Neural progenitor cell (in vitro differentiated cells): ENCODE measurements at regions not wholly inside any gene's neighbourhood (a gene's known extent, or its start where the extent isn't known, plus 50 kb on each side); places are given as distances from the start of the nearest gene placed in this dataset.

Experiments used
- DNase-seq: peaks from one replicate; pipeline ENCODE4 v3.0.0-alpha.2; 2016; ENCODE audit warnings: low spot score
- H2AFZ ChIP-seq: fragments of 200-600 bp; sonication (generic); replicated peaks from 2 replicates; pipeline ENCODE4 v1.6.1; 2016; ENCODE audit warnings: antibody characterized with exemption
- H3F3A ChIP-seq: fragments of 200-600 bp; sonication (generic); 2 replicates; pipeline ENCODE4 v1.6.1; 2016; ENCODE audit warnings: antibody characterized with exemption, low read depth
- H3K27ac ChIP-seq: fragments of 200-600 bp; sonication (generic); 2 replicates; pipeline ENCODE4 v1.5.1; 2016; ENCODE audit warnings: mild to moderate bottlenecking
- H3K27me3 ChIP-seq: fragments of 200-600 bp; sonication (generic); 2 replicates; pipeline ENCODE4 v1.6.1; 2016; ENCODE audit warnings: mild to moderate bottlenecking, moderate library complexity
- H3K36me3 ChIP-seq: fragments of 200-600 bp; sonication (generic); 2 replicates; pipeline ENCODE4 v1.5.1; 2016
- H3K4me1 ChIP-seq: fragments of 200-600 bp; sonication (generic); 2 replicates; pipeline ENCODE4 v1.6.1; 2016; ENCODE audit warnings: mixed run types
- H3K4me2 ChIP-seq: fragments of 200-600 bp; sonication (generic); 2 replicates; pipeline ENCODE4 v1.6.1; 2016
- H3K4me3 ChIP-seq: fragments of 200-600 bp; sonication (generic); 2 replicates; pipeline ENCODE4 v1.5.1; 2016
- H3K79me2 ChIP-seq: fragments of 200-600 bp; sonication (generic); 2 replicates; pipeline ENCODE4 v1.6.1; 2016; ENCODE audit warnings: low read depth
- H3K9ac ChIP-seq: fragments of 200-600 bp; sonication (generic); 2 replicates; pipeline ENCODE4 v1.6.1; 2016
- H3K9me3 ChIP-seq: fragments of 200-600 bp; sonication (generic); 2 replicates; pipeline ENCODE4 v1.5.1; 2016; ENCODE audit warnings: low read depth
- H4K20me1 ChIP-seq: fragments of 200-600 bp; sonication (generic); 2 replicates; pipeline ENCODE4 v1.6.1; 2016; ENCODE audit warnings: low read depth
- H3K27ac Mint-ChIP-seq: 3 replicates; pipeline ENCODE4 v1.8.0; 2021; ENCODE audit warnings: mixed read lengths
- H3K27me3 Mint-ChIP-seq: 2 replicates; pipeline ENCODE4 v1.8.0; 2022; ENCODE audit warnings: low read depth, mild to moderate bottlenecking, inconsistent platforms, moderate library complexity, mixed read lengths; ENCODE audit not compliant: insufficient read depth
- H3K36me3 Mint-ChIP-seq: 3 replicates; pipeline ENCODE4 v1.8.0; 2021; ENCODE audit warnings: mixed read lengths
- H3K4me1 Mint-ChIP-seq: 3 replicates; pipeline ENCODE4 v1.8.0; 2021; ENCODE audit warnings: mixed read lengths
- H3K4me3 Mint-ChIP-seq: 3 replicates; pipeline ENCODE4 v1.8.0; 2021; ENCODE audit warnings: mild to moderate bottlenecking, moderate library complexity, mixed read lengths
- H3K9me3 Mint-ChIP-seq: 3 replicates; pipeline ENCODE4 v1.8.0; 2020; ENCODE audit warnings: mixed read lengths
- CTCF ChIP-seq: fragments of 200-600 bp; sonication (generic); IDR thresholded peaks from 2 replicates; pipeline ENCODE4 v1.5.1; 2017; ENCODE audit warnings: antibody characterized with exemption, mild to moderate bottlenecking
- EZH2 ChIP-seq: fragments of 200-600 bp; sonication (generic); IDR thresholded peaks from 2 replicates; pipeline ENCODE4 v1.6.1; 2017; ENCODE audit warnings: antibody characterized with exemption, mild to moderate bottlenecking, moderate library complexity
- EZH2phosphoT487 ChIP-seq: fragments of 200-600 bp; sonication (generic); IDR thresholded peaks from 2 replicates; pipeline ENCODE4 v1.6.1; 2017; ENCODE audit warnings: antibody characterized with exemption

- no peaks in the 10 kb centered on the region for H3K27me3 Mint-ChIP-seq
- H3K4me1 ChIP-seq, result peaks cover 26% of the 10 kb centered on the region
- no peaks in the 10 kb centered on the region for H4K20me1 ChIP-seq
- H3K36me3 Mint-ChIP-seq, result no peaks in the 10 kb centered on the region
- peaks cover 7% of the 10 kb centered on the region for H3K9me3 Mint-ChIP-seq
- no peak overlapping the region for H3K4me3 Mint-ChIP-seq
- peaks cover 20% of the 10 kb centered on the region for H3K4me1 Mint-ChIP-seq
- TF ChIP-seq CTCF (no peak), EZH2phosphoT487 (no peak), EZH2 (no peak)
- peak overlapping the region; percentile 6 for H2AFZ ChIP-seq
- no peak overlapping the region for H3K27ac Mint-ChIP-seq
- no peak overlapping the region for H3K9ac ChIP-seq
- H3K79me2 ChIP-seq, result no peaks in the 10 kb centered on the region
- H3K27ac ChIP-seq, result peak overlapping the region; percentile 9
- peak; percentile 24 for DNase-seq
- no peaks in the 10 kb centered on the region for H3K9me3 ChIP-seq
- no peaks in the 10 kb centered on the region for H3K27me3 ChIP-seq
- no peaks in the 10 kb centered on the region for H3K36me3 ChIP-seq
- peaks cover 10% of the 10 kb centered on the region for H3F3A ChIP-seq
- no peak overlapping the region for H3K4me3 ChIP-seq
- peak overlapping the region; percentile 56 for H3K4me2 ChIP-seq
Observed at GRCh38 chr2:163474889-163475288, 260.9 kb downstream of the FIGN start.

GRCh38 chr2:163474319-163474744 lies 261.5 kb downstream of the FIGN start:
- TF ChIP-seq EZH2phosphoT487 (no peak), CTCF (no peak), EZH2 (no peak)

GRCh38 chr2:163471947-163472346 lies 263.9 kb downstream of the FIGN start:
- H3F3A ChIP-seq, result peaks cover 10% of the 10 kb centered on the region
- Mint-ChIP-seq H3K4me3 (no peak overlapping the region), H3K9me3 (no peaks in the 10 kb centered on the region), H3K27ac (no peak overlapping the region), H3K27me3 (no peaks in the 10 kb centered on the region), H3K36me3 (no peaks in the 10 kb centered on the region), H3K4me1 (peaks cover 26% of the 10 kb centered on the region)
- no peaks in the 10 kb centered on the region for H3K79me2 ChIP-seq
- no peaks in the 10 kb centered on the region for H3K27me3 ChIP-seq
- H3K36me3 ChIP-seq, result no peaks in the 10 kb centered on the region
- TF ChIP-seq EZH2phosphoT487 (no peak), CTCF (peak; percentile 51), EZH2 (no peak)
- no peaks in the 10 kb centered on the region for H4K20me1 ChIP-seq
- no peak overlapping the region for H3K27ac ChIP-seq
- no peak overlapping the region for H3K9ac ChIP-seq
- H2AFZ ChIP-seq, result no peak overlapping the region
- H3K4me3 ChIP-seq, result no peak overlapping the region
- peaks cover 45% of the 10 kb centered on the region for H3K4me1 ChIP-seq
- H3K4me2 ChIP-seq, result no peak overlapping the region
- H3K9me3 ChIP-seq, result no peaks in the 10 kb centered on the region
- DNase-seq, result peak; percentile 37

More at GRCh38 chr2:163474319-163474744, 261.5 kb downstream of the FIGN start:
- H3K4me1 ChIP-seq, result peaks cover 28% of the 10 kb centered on the region
- H3K27ac ChIP-seq, result no peak overlapping the region
- peaks cover 7% of the 10 kb centered on the region for H3K9me3 Mint-ChIP-seq
- H3K79me2 ChIP-seq, result no peaks in the 10 kb centered on the region
- H3K27me3 ChIP-seq, result no peaks in the 10 kb centered on the region
- H3K4me1 Mint-ChIP-seq, result peaks cover 23% of the 10 kb centered on the region
- H3K4me3 Mint-ChIP-seq, result no peak overlapping the region
- no peaks in the 10 kb centered on the region for H3K27me3 Mint-ChIP-seq
- no peaks in the 10 kb centered on the region for H3K36me3 Mint-ChIP-seq
- H4K20me1 ChIP-seq, result no peaks in the 10 kb centered on the region
- no peak for DNase-seq
- H3K36me3 ChIP-seq, result no peaks in the 10 kb centered on the region
- peaks cover 10% of the 10 kb centered on the region for H3F3A ChIP-seq
- H3K4me2 ChIP-seq, result peak overlapping the region; percentile 56
- H2AFZ ChIP-seq, result no peak overlapping the region
- no peak overlapping the region for H3K27ac Mint-ChIP-seq
- no peak overlapping the region for H3K4me3 ChIP-seq
- H3K9me3 ChIP-seq, result no peaks in the 10 kb centered on the region
- no peak overlapping the region for H3K9ac ChIP-seq
